ENCODE measurements at regions not wholly inside any gene's neighbourhood (a gene's known extent, or its start where the extent isn't known, plus 50 kb on each side); places are given as distances from the start of the nearest gene placed in this dataset.
"Not testable (repeated sequence)": the region's sequence is repeated elsewhere in the genome, so short reads cannot be mapped to it uniquely, and the experiment has no call there.

GRCh38 chr10:78419481-78420265 lies 386.0 kb downstream of the RPS24 start:
- no peaks in the 10 kb centered on the region for H3K9me3 ChIP-seq (ENCODE audit: low read length)
- no peaks in the 10 kb centered on the region for H3K4me1 ChIP-seq (ENCODE audit: insufficient read depth, low read length)

GRCh38 chr10:78420946-78421735 lies 387.5 kb downstream of the RPS24 start:
- H3K4me1 ChIP-seq (ENCODE audit: insufficient read depth, low read length): no peaks in the 10 kb centered on the region
- no peak overlapping the region for H3K4me3 ChIP-seq (ENCODE audit: low read depth in 1 of 2, low read length in 2 of 2)
- H3K36me3 ChIP-seq (ENCODE audit: insufficient read depth, low read length): no peaks in the 10 kb centered on the region
- no peak overlapping the region for H3K9ac ChIP-seq (ENCODE audit: low read length)
- H3K27me3 ChIP-seq (ENCODE audit: control insufficient read depth in 1 of 2, insufficient read depth in 2 of 2, low read length in 2 of 2): no peaks in the 10 kb centered on the region
- no peak overlapping the region for H3K27ac ChIP-seq (ENCODE audit: low read depth, low read length)
- H3K9me3 ChIP-seq (ENCODE audit: low read length): peaks cover 6% of the 10 kb centered on the region

More at GRCh38 chr10:78419481-78420265, 386.0 kb downstream of the RPS24 start:
- Histone ChIP-seq H3K4me3 (ENCODE audit: low read depth in 1 of 2, low read length in 2 of 2) (no peak overlapping the region), H3K9ac (ENCODE audit: low read length) (no peak overlapping the region), H3K27me3 (ENCODE audit: control insufficient read depth in 1 of 2, insufficient read depth in 2 of 2, low read length in 2 of 2) (no peaks in the 10 kb centered on the region), H3K36me3 (ENCODE audit: insufficient read depth, low read length) (no peaks in the 10 kb centered on the region), H3K27ac (ENCODE audit: low read depth, low read length) (no peak overlapping the region)

GRCh38 chr10:78424050-78424449 lies 390.4 kb downstream of the RPS24 start:
- not testable (repeated sequence) for H3K4me1 ChIP-seq (ENCODE audit: insufficient read depth, low read length); H3K4me3 ChIP-seq (ENCODE audit: low read depth in 1 of 2, low read length in 2 of 2); H3K9ac ChIP-seq (ENCODE audit: low read length); H3K27ac ChIP-seq (ENCODE audit: low read depth, low read length); H3K27me3 ChIP-seq (ENCODE audit: control insufficient read depth in 1 of 2, insufficient read depth in 2 of 2, low read length in 2 of 2); H3K9me3 ChIP-seq (ENCODE audit: low read length); H3K36me3 ChIP-seq (ENCODE audit: insufficient read depth, low read length)

- H3K4me3 ChIP-seq (ENCODE audit: low read depth in 1 of 2, low read length in 2 of 2): no peak overlapping the region
- peaks cover 6% of the 10 kb centered on the region for H3K9me3 ChIP-seq (ENCODE audit: low read length)
- H3K27me3 ChIP-seq (ENCODE audit: control insufficient read depth in 1 of 2, insufficient read depth in 2 of 2, low read length in 2 of 2): no peaks in the 10 kb centered on the region
- no peak overlapping the region for H3K27ac ChIP-seq (ENCODE audit: low read depth, low read length)
- H3K9ac ChIP-seq (ENCODE audit: low read length): no peak overlapping the region
- no peaks in the 10 kb centered on the region for H3K36me3 ChIP-seq (ENCODE audit: insufficient read depth, low read length)
- no peaks in the 10 kb centered on the region for H3K4me1 ChIP-seq (ENCODE audit: insufficient read depth, low read length)
Observed at GRCh38 chr10:78424723-78425122, 391.1 kb downstream of the RPS24 start.

GRCh38 chr10:78426181-78426580 lies 392.5 kb downstream of the RPS24 start:
- no peaks in the 10 kb centered on the region for H3K27me3 ChIP-seq (ENCODE audit: control insufficient read depth in 1 of 2, insufficient read depth in 2 of 2, low read length in 2 of 2)
- H3K9me3 ChIP-seq (ENCODE audit: low read length): peaks cover 6% of the 10 kb centered on the region
- no peak overlapping the region for H3K27ac ChIP-seq (ENCODE audit: low read depth, low read length)
- H3K9ac ChIP-seq (ENCODE audit: low read length): no peak overlapping the region
- H3K4me3 ChIP-seq (ENCODE audit: low read depth in 1 of 2, low read length in 2 of 2): no peak overlapping the region
- peaks cover 8% of the 10 kb centered on the region for H3K4me1 ChIP-seq (ENCODE audit: insufficient read depth, low read length)
- H3K36me3 ChIP-seq (ENCODE audit: insufficient read depth, low read length): no peaks in the 10 kb centered on the region

- Histone ChIP-seq H3K27ac (ENCODE audit: low read depth, low read length) (no peak overlapping the region), H3K9ac (ENCODE audit: low read length) (no peak overlapping the region), H3K9me3 (ENCODE audit: low read length) (peaks cover 6% of the 10 kb centered on the region), H3K4me3 (ENCODE audit: low read depth in 1 of 2, low read length in 2 of 2) (no peak overlapping the region), H3K36me3 (ENCODE audit: insufficient read depth, low read length) (no peaks in the 10 kb centered on the region), H3K4me1 (ENCODE audit: insufficient read depth, low read length) (peaks cover 19% of the 10 kb centered on the region), H3K27me3 (ENCODE audit: control insufficient read depth in 1 of 2, insufficient read depth in 2 of 2, low read length in 2 of 2) (no peaks in the 10 kb centered on the region)
Observed at GRCh38 chr10:78427497-78428031, 393.9 kb downstream of the RPS24 start.

- Histone ChIP-seq H3K4me3 (ENCODE audit: low read depth in 1 of 2, low read length in 2 of 2) (no peak overlapping the region), H3K27ac (ENCODE audit: low read depth, low read length) (no peak overlapping the region), H3K9ac (ENCODE audit: low read length) (no peak overlapping the region), H3K9me3 (ENCODE audit: low read length) (peaks cover 6% of the 10 kb centered on the region), H3K36me3 (ENCODE audit: insufficient read depth, low read length) (no peaks in the 10 kb centered on the region), H3K27me3 (ENCODE audit: control insufficient read depth in 1 of 2, insufficient read depth in 2 of 2, low read length in 2 of 2) (no peaks in the 10 kb centered on the region), H3K4me1 (ENCODE audit: insufficient read depth, low read length) (peaks cover 29% of the 10 kb centered on the region)
Observed at GRCh38 chr10:78428579-78428978, 394.9 kb downstream of the RPS24 start.

- no peaks in the 10 kb centered on the region for H3K27me3 ChIP-seq (ENCODE audit: control insufficient read depth in 1 of 2, insufficient read depth in 2 of 2, low read length in 2 of 2)
- peaks cover 43% of the 10 kb centered on the region for H3K4me1 ChIP-seq (ENCODE audit: insufficient read depth, low read length)
- peaks cover 6% of the 10 kb centered on the region for H3K9me3 ChIP-seq (ENCODE audit: low read length)
- H3K36me3 ChIP-seq (ENCODE audit: insufficient read depth, low read length): no peaks in the 10 kb centered on the region
- no peak overlapping the region for H3K4me3 ChIP-seq (ENCODE audit: low read depth in 1 of 2, low read length in 2 of 2)
- H3K9ac ChIP-seq (ENCODE audit: low read length): no peak overlapping the region
- no peak overlapping the region for H3K27ac ChIP-seq (ENCODE audit: low read depth, low read length)
Observed at GRCh38 chr10:78429984-78430383, 396.3 kb downstream of the RPS24 start.

GRCh38 chr10:78432583-78432982 lies 398.9 kb downstream of the RPS24 start:
- no peaks in the 10 kb centered on the region for H3K36me3 ChIP-seq (ENCODE audit: insufficient read depth, low read length)
- no peaks in the 10 kb centered on the region for H3K27me3 ChIP-seq (ENCODE audit: control insufficient read depth in 1 of 2, insufficient read depth in 2 of 2, low read length in 2 of 2)
- H3K9ac ChIP-seq (ENCODE audit: low read length): no peak overlapping the region
- H3K4me1 ChIP-seq (ENCODE audit: insufficient read depth, low read length): peaks cover 69% of the 10 kb centered on the region
- no peaks in the 10 kb centered on the region for H3K9me3 ChIP-seq (ENCODE audit: low read length)
- H3K27ac ChIP-seq (ENCODE audit: low read depth, low read length): peak overlapping the region; percentile 10
- no peak overlapping the region for H3K4me3 ChIP-seq (ENCODE audit: low read depth in 1 of 2, low read length in 2 of 2)

- H3K4me3 ChIP-seq (ENCODE audit: low read depth in 1 of 2, low read length in 2 of 2): no peak overlapping the region
- H3K27me3 ChIP-seq (ENCODE audit: control insufficient read depth in 1 of 2, insufficient read depth in 2 of 2, low read length in 2 of 2): no peaks in the 10 kb centered on the region
- no peaks in the 10 kb centered on the region for H3K9me3 ChIP-seq (ENCODE audit: low read length)
- no peaks in the 10 kb centered on the region for H3K36me3 ChIP-seq (ENCODE audit: insufficient read depth, low read length)
- H3K4me1 ChIP-seq (ENCODE audit: insufficient read depth, low read length): peaks cover 74% of the 10 kb centered on the region
- H3K9ac ChIP-seq (ENCODE audit: low read length): no peak overlapping the region
- H3K27ac ChIP-seq (ENCODE audit: low read depth, low read length): peak overlapping the region; percentile 53
Observed at GRCh38 chr10:78433076-78433595, 399.5 kb downstream of the RPS24 start.

- Histone ChIP-seq H3K9ac (ENCODE audit: low read length) (no peak overlapping the region), H3K27ac (ENCODE audit: low read depth, low read length) (peak overlapping the region; percentile 53)
Observed at GRCh38 chr10:78433766-78434535, 400.3 kb downstream of the RPS24 start.

More at GRCh38 chr10:78433766-78434535, 400.3 kb downstream of the RPS24 start:
- Histone ChIP-seq H3K36me3 (ENCODE audit: insufficient read depth, low read length) (no peaks in the 10 kb centered on the region), H3K4me3 (ENCODE audit: low read depth in 1 of 2, low read length in 2 of 2) (peak overlapping the region in 1 of 2 donors; percentile 16), H3K4me1 (ENCODE audit: insufficient read depth, low read length) (peaks cover 82% of the 10 kb centered on the region), H3K9me3 (ENCODE audit: low read length) (no peaks in the 10 kb centered on the region), H3K27me3 (ENCODE audit: control insufficient read depth in 1 of 2, insufficient read depth in 2 of 2, low read length in 2 of 2) (no peaks in the 10 kb centered on the region)
